ENCODE measurements at regions not wholly inside any gene's neighbourhood (a gene's known extent, or its start where the extent isn't known, plus 50 kb on each side); places are given as distances from the start of the nearest gene placed in this dataset.
"Not testable (repeated sequence)": the region's sequence is repeated elsewhere in the genome, so short reads cannot be mapped to it uniquely, and the experiment has no call there.

DNA sequence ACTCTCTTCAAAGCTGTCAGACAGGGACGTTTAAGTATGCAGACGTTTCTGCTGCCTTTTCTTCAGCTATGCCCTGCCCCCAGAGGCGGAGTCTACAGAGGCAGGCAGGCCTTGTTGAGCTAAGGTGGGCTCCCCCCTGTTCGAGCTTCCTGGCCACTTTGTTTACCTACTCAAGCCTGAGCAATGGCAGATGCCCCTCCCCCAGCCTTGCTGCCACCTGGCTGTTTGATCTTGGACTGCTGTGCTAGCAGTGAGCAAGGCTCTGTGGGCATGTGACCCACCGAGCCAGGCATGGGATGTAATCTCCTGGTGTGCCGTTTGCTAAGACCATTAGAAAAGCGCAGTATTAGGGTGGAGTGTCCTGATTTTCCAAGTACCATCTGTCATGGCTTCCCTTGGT lies 900.4 kb upstream of the MDGA2 start:
- no peak for DNase-seq
- H3K9me3 ChIP-seq (replicated peaks in 1 of 3) = no peaks in the 10 kb centered on the region
- intact Hi-C loops (cut with DNase I) = no loop called here
- no peaks in the 10 kb centered on the region for H3K36me3 ChIP-seq (replicated peaks in 1 of 2)
- no peaks in the 10 kb centered on the region for H3K4me1 ChIP-seq (replicated peaks in 1 of 2)
- TF ChIP-seq, protein P1, sequence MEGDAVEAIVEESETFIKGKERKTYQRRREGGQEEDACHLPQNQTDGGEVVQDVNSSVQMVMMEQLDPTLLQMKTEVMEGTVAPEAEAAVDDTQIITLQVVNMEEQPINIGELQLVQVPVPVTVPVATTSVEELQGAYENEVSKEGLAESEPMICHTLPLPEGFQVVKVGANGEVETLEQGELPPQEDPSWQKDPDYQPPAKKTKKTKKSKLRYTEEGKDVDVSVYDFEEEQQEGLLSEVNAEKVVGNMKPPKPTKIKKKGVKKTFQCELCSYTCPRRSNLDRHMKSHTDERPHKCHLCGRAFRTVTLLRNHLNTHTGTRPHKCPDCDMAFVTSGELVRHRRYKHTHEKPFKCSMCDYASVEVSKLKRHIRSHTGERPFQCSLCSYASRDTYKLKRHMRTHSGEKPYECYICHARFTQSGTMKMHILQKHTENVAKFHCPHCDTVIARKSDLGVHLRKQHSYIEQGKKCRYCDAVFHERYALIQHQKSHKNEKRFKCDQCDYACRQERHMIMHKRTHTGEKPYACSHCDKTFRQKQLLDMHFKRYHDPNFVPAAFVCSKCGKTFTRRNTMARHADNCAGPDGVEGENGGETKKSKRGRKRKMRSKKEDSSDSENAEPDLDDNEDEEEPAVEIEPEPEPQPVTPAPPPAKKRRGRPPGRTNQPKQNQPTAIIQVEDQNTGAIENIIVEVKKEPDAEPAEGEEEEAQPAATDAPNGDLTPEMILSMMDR (IDR thresholded peaks at IDR 0.05) = no peak
- no peak for TF ChIP-seq POLR2A (IDR thresholded peaks at IDR 0.05)
- no peak overlapping the region for H3K4me3 ChIP-seq
- WGBS, 4 donors = 65 to 79% (median 68%) methylated on average over 7 of the region's 7 CpGs
- no peaks in the 10 kb centered on the region for H3K27me3 ChIP-seq
- H3K27ac ChIP-seq = no peak overlapping the region

DNA sequence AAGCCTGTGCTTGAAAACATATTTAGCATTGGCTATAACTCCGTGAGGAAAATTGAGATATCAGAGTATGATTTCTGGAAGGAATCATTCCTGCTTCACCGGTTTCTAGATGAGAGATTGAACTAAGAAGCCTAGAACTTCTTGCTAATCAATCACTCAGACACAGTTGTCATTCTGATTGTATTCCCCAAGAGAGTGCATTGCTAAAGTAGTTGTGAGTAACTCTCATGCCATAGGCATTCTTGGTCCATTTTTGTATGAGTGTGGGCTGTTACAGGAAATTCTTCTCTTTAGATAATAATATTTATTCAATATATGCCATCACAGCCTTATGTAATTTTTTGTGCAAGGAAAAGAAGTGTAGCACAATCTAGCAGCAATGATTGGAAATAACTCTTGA lies 893.3 kb upstream of the MDGA2 start:
- intact Hi-C loops (cut with DNase I) = no loop called here
- H3K36me3 ChIP-seq (replicated peaks in 1 of 2) = no peaks in the 10 kb centered on the region
- H3K4me1 ChIP-seq (replicated peaks in 1 of 2) = peaks cover 3% of the 10 kb centered on the region in 2 donors
- no peak overlapping the region for H3K4me3 ChIP-seq
- TF ChIP-seq POLR2A (IDR thresholded peaks at IDR 0.05) = no peak
- TF ChIP-seq, protein P1 (IDR thresholded peaks at IDR 0.05) = no peak
- H3K27ac ChIP-seq = no peak overlapping the region
- H3K27me3 ChIP-seq = no peaks in the 10 kb centered on the region
- 30 to 51% (median 36%) methylated on average over 2 of the region's 2 CpGs for WGBS, 4 donors
- no peaks in the 10 kb centered on the region for H3K9me3 ChIP-seq (replicated peaks in 1 of 3)
- DNase-seq = no peak

DNA sequence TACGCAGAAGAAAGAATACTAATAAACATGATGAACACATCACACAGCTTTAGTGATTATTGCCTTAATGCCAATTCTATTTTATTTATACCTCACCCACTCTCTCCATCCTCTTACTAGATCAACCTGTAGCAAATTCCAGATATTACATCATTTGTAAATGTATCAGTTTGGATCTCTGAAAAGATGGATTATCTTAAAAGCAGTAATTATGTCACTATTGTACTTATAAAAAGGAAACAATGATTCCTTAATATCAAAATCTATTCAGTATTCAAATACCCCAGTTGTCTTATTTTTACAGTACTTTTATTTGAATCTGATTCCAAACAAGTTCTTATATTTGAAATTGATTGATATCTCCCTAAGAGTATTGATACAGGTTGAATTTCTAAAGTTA lies 892.8 kb upstream of the MDGA2 start:
- TF ChIP-seq POLR2A (IDR thresholded peaks at IDR 0.05) = no peak
- TF ChIP-seq, protein P1 (IDR thresholded peaks at IDR 0.05) = no peak
- intact Hi-C loops (cut with DNase I) = no loop called here
- H3K4me3 ChIP-seq = no peak overlapping the region
- H3K36me3 ChIP-seq (replicated peaks in 1 of 2) = no peaks in the 10 kb centered on the region
- peaks cover 3% of the 10 kb centered on the region in 2 donors for H3K4me1 ChIP-seq (replicated peaks in 1 of 2)
- H3K27me3 ChIP-seq = no peaks in the 10 kb centered on the region
- no peak for DNase-seq
- H3K27ac ChIP-seq = no peak overlapping the region
- 78 to 98% (median 93%) methylated on average over 1 of the region's 1 CpG for WGBS, 4 donors
- H3K9me3 ChIP-seq (replicated peaks in 1 of 3) = no peaks in the 10 kb centered on the region

DNA sequence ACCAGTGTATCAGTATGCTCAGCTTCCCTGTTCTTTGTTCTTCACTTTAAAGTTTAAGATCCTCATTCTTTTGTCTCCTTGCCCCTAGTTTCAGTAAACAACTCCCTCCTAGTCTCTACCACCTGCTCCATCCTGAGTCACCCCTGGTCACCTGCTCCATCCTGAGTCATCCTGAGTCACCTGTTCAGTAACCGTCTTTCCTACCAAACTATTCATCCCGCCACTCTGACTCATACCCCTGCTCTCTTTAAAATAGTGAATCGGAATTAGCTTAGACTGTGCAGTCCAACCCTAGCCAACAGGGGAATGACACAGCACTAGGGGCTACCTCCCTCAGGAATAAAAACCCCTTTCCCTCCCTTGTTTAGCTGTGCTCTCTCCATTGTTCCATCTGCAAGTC lies 888.1 kb upstream of the MDGA2 start:
- Histone ChIP-seq H3K27ac (no peak overlapping the region), H3K9me3 (replicated peaks in 1 of 3) (no peaks in the 10 kb centered on the region), H3K27me3 (no peaks in the 10 kb centered on the region), H3K4me3 (no peak overlapping the region), H3K36me3 (replicated peaks in 1 of 2) (no peaks in the 10 kb centered on the region), H3K4me1 (replicated peaks in 1 of 2) (peaks cover 0 to 2% of the 10 kb centered on the region in 2 donors)
- TF ChIP-seq POLR2A (IDR thresholded peaks at IDR 0.05) = no peak
- TF ChIP-seq, protein P1 (IDR thresholded peaks at IDR 0.05) = no peak
- intact Hi-C loops (cut with DNase I) = no loop called here
- WGBS, 4 donors = 79 to 82% (median 79%) methylated on average over 3 of the region's 3 CpGs
- DNase-seq = no peak

DNA sequence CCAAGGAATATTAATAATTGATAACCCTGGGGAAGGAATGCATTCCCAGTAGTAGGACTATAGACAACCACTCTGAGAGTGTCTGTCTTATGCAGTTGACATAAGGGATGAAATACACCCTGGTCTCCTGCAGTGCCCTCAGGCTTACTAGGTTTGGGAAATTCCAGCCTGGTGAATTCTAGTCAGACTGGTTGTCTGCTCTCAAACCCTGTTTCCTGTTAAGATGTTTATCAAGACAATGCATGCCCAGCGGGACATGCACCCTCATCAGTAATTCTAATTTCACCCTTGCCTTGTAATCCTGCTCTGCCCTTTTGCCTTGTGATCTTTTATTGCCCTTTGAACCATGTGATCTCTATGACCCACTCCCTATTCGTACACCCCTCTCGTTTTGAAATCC lies 886.0 kb upstream of the MDGA2 start:
- WGBS, 4 donors = 62 to 71% (median 68%) methylated on average over 3 of the region's 3 CpGs
- H3K27ac ChIP-seq; H3K4me1 ChIP-seq (replicated peaks in 1 of 2); H3K27me3 ChIP-seq; DNase-seq; H3K4me3 ChIP-seq; intact Hi-C loops (cut with DNase I); H3K36me3 ChIP-seq (replicated peaks in 1 of 2); H3K9me3 ChIP-seq (replicated peaks in 1 of 3): not testable (repeated sequence)

Data from adrenal gland (tissue), 9 donors.